ENCODE measurements at regions not wholly inside any gene's neighbourhood (a gene's known extent, or its start where the extent isn't known, plus 50 kb on each side); places are given as distances from the start of the nearest gene placed in this dataset.

DNA sequence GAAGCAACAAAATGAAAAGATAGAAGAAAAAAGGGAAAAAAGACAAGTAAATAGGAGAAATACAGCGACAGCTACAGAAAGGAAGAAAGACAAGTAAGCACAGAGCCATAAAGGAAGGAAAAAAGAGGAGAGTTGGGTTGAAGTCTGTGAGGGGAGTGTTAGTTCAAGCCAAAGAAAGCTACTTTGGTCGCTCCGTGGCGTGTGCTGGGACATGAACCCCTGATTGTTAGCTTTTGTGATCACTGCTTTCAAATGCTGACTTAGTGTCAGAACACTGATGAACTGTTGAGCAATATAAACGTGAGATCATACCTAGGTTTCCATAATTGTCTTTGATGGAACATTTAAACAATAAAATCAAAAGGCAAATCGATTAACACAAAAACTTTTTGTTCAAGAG is 370.1 kb downstream of the TMEM161B start:
- Mint-ChIP-seq H3K36me3 (ENCODE audit: low read depth) (no peaks in the 10 kb centered on the region), H3K9me3 (no peaks in the 10 kb centered on the region), H3K4me1 (ENCODE audit: low read depth) (no peaks in the 10 kb centered on the region), H3K4me3 (no peak overlapping the region), H3K27ac (no peak overlapping the region), H3K27me3 (no peaks in the 10 kb centered on the region)
- no peak for DNase-seq

DNA sequence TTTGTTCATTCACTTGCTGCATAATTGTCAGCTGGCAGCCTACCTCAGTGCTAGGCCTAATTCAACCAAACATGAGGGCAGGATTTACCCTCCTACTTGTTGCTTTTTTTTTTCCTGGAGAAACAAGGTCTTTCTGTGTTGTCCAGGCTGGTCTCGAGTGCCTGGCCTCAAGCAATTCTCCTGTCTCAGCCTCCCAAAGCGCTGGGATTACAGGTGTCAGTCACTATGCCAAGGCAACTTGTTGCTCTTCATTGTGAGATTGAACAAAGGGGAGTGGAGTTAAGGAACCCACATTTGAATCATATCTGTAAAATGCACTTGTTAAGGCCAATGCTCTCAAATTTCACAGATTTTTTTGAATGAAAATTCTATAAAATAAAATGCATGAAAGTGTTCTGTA is 380.5 kb downstream of the TMEM161B start:
- H3K36me3 Mint-ChIP-seq (ENCODE audit: low read depth), result no peaks in the 10 kb centered on the region
- no peak overlapping the region for H3K4me3 Mint-ChIP-seq
- H3K9me3 Mint-ChIP-seq, result no peaks in the 10 kb centered on the region
- DNase-seq, result no peak
- no peaks in the 10 kb centered on the region for H3K27me3 Mint-ChIP-seq
- H3K4me1 Mint-ChIP-seq (ENCODE audit: low read depth), result no peaks in the 10 kb centered on the region
- H3K27ac Mint-ChIP-seq, result no peak overlapping the region

DNA sequence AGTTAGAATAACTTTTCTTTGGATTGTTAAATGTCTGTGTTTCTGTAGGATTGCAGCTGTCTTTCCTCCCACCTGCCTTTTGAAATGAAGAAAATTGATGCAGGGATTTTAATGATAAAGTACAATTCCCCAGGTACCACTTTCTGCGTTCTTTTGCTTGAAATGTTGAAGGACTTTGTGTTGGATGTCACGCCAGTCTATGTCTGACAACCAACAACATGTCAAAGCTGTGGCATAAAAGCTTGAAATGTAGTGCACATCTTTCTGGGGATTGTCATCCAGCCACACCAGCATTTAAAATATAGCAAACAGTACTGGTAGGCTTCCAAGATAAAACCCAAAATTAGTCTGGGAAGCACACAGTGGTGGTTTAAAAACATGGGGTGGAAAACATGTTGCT is 381.4 kb downstream of the TMEM161B start:
- no peak for DNase-seq
- Mint-ChIP-seq H3K4me3 (no peak overlapping the region), H3K27ac (no peak overlapping the region)

DNA sequence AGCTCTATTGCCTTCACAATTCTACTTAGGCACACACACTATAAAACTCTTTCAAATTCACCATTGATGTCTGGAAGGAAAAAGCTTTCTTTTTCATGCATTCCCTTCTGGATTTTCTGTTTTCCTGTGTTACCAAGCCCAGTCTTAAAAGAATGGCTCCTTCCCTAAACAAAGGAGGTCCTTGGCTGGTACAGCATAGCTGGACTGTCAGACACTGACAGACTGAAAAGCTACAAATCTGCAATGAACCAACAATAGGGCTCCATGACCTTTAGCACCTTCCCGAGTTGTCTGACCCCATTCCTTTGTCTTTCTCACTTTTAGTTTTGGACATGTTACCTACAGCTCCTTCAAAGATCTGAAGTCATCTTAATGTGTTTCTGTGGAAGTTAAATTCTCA is 382.5 kb downstream of the TMEM161B start:
- Mint-ChIP-seq H3K27ac (no peak overlapping the region), H3K27me3 (no peaks in the 10 kb centered on the region), H3K4me1 (ENCODE audit: low read depth) (no peaks in the 10 kb centered on the region), H3K36me3 (ENCODE audit: low read depth) (no peaks in the 10 kb centered on the region), H3K4me3 (no peak overlapping the region), H3K9me3 (peaks cover 6% of the 10 kb centered on the region)
- DNase-seq, result no peak

More for the DNA sequence above, 381.4 kb downstream of the TMEM161B start:
- Mint-ChIP-seq H3K36me3 (ENCODE audit: low read depth) (no peaks in the 10 kb centered on the region), H3K9me3 (no peaks in the 10 kb centered on the region), H3K27me3 (no peaks in the 10 kb centered on the region), H3K4me1 (ENCODE audit: low read depth) (no peaks in the 10 kb centered on the region)

DNA sequence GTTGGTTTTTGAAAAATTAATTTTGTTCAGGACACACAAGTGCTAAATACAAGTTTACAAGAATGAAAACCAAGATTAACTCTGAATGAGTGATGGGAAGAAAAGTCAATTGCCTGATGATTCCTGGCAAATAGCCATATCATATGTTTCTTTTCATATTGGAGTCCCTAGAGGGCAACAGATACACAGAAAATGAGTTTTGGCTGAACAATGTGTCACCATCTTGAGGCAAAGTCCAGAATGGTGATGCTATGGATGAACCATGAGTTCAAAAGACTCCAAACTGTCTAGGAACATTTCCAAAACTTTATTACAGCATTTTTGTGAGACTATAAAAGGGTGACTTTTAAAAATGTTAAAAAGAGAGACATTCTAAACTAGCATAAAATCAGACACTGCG is 382.9 kb downstream of the TMEM161B start:
- H3K27me3 Mint-ChIP-seq, result no peaks in the 10 kb centered on the region
- peaks cover 6% of the 10 kb centered on the region for H3K9me3 Mint-ChIP-seq
- H3K4me3 Mint-ChIP-seq, result no peak overlapping the region
- no peak overlapping the region for H3K27ac Mint-ChIP-seq
- no peaks in the 10 kb centered on the region for H3K36me3 Mint-ChIP-seq (ENCODE audit: low read depth)
- DNase-seq, result no peak
- H3K4me1 Mint-ChIP-seq (ENCODE audit: low read depth), result no peaks in the 10 kb centered on the region

DNA sequence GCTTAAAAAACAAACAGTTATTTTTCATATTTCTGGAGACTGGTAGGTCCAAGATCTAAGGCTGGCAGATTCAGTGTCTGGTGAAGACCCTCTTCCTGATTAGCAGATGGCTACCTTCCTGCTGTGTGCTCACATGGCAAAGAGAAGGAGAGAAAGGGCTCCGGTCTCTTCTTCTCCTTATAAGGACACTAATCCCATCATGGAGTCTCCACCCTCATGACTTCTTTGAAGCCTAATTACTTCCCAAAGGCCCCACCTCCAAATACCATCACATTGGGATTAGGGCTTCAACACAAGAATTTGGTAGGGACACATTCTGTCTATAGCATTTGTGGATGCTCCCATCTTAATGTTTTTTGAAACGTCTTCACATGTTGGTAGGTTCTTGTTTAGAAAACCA is 391.1 kb downstream of the TMEM161B start:
- Mint-ChIP-seq H3K27ac (no peak overlapping the region), H3K4me3 (no peak overlapping the region), H3K4me1 (ENCODE audit: low read depth) (no peaks in the 10 kb centered on the region), H3K9me3 (peaks cover 13% of the 10 kb centered on the region), H3K27me3 (no peaks in the 10 kb centered on the region), H3K36me3 (ENCODE audit: low read depth) (no peaks in the 10 kb centered on the region)
- DNase-seq, result no peak

DNA sequence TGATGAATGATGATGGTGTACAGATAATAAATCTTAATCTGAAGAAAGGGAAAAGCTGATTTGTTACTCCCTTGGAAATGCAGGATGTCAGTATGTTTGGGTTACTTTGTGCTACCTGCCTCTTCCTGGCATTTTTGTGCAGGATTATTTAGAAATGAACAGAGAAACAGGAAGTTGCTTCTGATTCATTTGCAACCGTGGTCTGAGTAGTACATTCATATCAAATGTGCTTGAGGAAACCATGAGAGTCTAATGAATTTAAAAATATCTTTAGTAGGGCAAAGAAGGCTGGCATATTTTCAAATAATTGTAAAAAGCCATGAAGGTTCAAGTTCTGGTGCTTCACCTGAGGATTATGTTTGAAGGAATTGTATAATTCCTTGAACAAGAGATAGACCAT is 391.6 kb downstream of the TMEM161B start:
- Mint-ChIP-seq H3K4me1 (ENCODE audit: low read depth) (no peaks in the 10 kb centered on the region), H3K9me3 (peaks cover 13% of the 10 kb centered on the region), H3K27ac (no peak overlapping the region), H3K36me3 (ENCODE audit: low read depth) (no peaks in the 10 kb centered on the region), H3K4me3 (no peak overlapping the region), H3K27me3 (no peaks in the 10 kb centered on the region)
- no peak for DNase-seq

DNA sequence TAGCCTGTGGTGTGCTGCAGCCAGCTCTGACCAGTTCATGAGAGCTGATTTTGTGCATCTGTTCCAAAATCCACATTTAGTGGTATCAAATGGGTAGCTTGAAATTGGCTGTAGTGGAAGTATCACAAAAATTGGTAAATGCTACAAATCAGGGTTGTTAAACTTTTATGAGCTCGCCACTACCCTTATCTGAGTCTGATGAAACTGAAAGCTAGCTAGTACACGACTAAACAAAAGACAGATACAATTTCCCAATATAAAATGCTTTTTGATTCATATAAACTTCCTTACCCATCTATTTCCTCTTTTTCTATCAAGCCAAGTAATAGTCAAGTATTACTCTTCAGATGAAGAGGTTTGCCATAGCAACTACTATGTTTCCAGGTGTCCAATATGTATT is 392.0 kb downstream of the TMEM161B start:
- no peak overlapping the region for H3K4me3 Mint-ChIP-seq
- H3K4me1 Mint-ChIP-seq (ENCODE audit: low read depth), result no peaks in the 10 kb centered on the region
- no peaks in the 10 kb centered on the region for H3K36me3 Mint-ChIP-seq (ENCODE audit: low read depth)
- DNase-seq, result no peak
- no peak overlapping the region for H3K27ac Mint-ChIP-seq
- peaks cover 11% of the 10 kb centered on the region for H3K9me3 Mint-ChIP-seq
- H3K27me3 Mint-ChIP-seq, result no peaks in the 10 kb centered on the region

DNA sequence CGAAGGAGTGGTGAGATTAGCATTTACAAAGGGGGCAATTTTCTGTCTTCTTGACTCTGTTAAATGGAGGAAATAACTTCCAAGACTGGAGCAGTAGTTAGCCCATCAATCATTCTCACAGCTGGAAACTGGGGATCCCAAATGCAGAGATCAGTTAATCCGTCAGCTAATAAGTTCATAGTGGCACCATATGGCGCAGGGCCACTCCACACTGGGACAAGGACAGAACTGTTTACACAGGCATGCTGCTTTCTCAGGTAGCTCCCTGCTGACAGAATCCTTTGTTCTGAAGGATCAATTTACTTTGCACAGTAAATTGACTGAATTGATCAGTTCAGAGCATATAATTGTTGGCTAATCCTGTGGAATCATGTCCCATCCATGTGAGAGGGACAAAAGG is 395.7 kb downstream of the TMEM161B start:
- Mint-ChIP-seq H3K36me3 (ENCODE audit: low read depth) (no peaks in the 10 kb centered on the region), H3K27me3 (no peaks in the 10 kb centered on the region), H3K27ac (no peak overlapping the region), H3K4me3 (no peak overlapping the region), H3K4me1 (ENCODE audit: low read depth) (no peaks in the 10 kb centered on the region), H3K9me3 (peaks cover 2% of the 10 kb centered on the region)
- DNase-seq, result no peak

DNA sequence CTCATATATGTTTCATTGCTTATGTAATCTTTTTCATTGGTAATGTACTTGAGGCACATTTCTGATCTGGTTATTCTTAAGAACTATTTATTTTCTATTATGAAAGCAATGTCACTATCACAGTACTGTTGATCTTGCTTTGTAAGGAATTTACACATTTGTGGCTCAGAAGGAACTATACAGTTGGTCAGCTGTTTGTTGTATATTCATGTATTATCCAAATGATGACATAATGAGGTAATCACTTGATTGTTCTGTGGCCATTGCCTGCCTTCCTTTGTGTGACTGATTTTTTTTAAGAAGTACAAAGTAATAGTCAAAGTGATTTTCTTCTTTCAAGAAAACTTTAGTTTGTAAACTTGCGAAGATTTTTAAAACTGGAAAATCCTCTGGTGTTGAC is 399.9 kb downstream of the TMEM161B start:
- Mint-ChIP-seq H3K27me3 (no peaks in the 10 kb centered on the region), H3K27ac (no peak overlapping the region), H3K36me3 (ENCODE audit: low read depth) (no peaks in the 10 kb centered on the region), H3K9me3 (no peaks in the 10 kb centered on the region), H3K4me1 (ENCODE audit: low read depth) (no peaks in the 10 kb centered on the region), H3K4me3 (no peak overlapping the region)
- no peak for DNase-seq

DNA sequence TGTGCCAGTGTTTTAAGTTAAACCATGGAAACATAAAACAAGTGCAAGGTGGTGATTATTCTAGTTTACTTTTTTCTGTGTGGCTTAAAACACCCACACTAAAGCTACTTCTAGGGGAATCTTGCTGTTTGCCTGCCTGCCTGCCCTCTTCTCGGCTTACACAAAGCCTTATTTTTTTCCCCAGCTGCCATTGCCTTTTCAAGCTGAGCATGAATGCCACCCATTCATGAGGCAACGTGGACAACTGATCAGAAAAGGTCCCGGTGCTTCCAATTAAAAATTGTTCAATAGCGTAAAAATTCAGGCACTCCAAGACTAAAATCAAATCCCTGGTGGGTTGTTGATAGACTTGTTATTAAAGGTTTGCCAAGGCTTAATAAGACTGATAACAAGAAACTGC is 401.4 kb downstream of the TMEM161B start:
- Mint-ChIP-seq H3K27me3 (no peaks in the 10 kb centered on the region), H3K4me1 (ENCODE audit: low read depth) (no peaks in the 10 kb centered on the region), H3K27ac (no peak overlapping the region), H3K4me3 (no peak overlapping the region), H3K9me3 (no peaks in the 10 kb centered on the region), H3K36me3 (ENCODE audit: low read depth) (no peaks in the 10 kb centered on the region)
- no peak for DNase-seq

DNA sequence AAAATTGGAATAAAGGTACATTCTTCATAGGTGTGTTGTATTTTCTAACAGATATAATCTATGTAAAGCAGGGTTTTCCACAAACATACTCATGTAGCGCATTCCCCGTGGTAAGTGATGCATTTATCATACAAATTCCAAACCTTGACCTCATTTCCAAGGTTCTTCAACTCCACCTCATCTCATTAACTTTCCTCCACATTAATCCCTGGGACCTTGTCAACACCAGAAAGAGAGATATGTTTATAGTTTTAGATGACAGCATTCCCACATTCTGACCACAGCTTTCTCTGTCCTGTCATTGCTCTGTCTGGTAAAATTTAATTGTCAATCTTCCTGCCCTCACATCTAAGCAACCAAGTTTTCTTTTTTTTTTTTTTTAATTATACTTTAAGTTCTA is 415.1 kb downstream of the TMEM161B start:
- H3K4me3 Mint-ChIP-seq, result no peak overlapping the region
- H3K36me3 Mint-ChIP-seq (ENCODE audit: low read depth), result no peaks in the 10 kb centered on the region
- no peaks in the 10 kb centered on the region for H3K27me3 Mint-ChIP-seq
- peaks cover 5% of the 10 kb centered on the region for H3K9me3 Mint-ChIP-seq
- DNase-seq, result no peak
- no peak overlapping the region for H3K27ac Mint-ChIP-seq
- H3K4me1 Mint-ChIP-seq (ENCODE audit: low read depth), result no peaks in the 10 kb centered on the region

DNA sequence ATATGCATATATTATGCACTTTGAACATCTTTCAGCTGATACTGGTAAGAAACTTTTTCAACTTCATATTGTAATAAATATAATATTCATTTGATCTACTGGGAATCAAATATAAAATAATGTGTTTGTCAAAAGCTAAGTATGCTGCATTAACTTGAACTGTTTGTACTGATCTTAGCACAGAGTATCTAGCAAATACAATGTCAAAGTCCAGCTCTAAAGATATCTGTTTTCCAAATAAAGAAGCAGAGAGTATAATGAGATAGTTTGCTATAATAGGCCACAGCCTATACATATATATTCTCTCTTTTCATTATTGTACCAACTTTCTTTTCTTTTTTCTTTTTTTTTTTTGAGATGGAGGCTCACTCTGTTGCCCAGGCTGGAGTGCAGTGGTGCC is 417.0 kb downstream of the TMEM161B start:
- H3K4me3 Mint-ChIP-seq, result no peak overlapping the region
- H3K27me3 Mint-ChIP-seq, result no peaks in the 10 kb centered on the region
- H3K27ac Mint-ChIP-seq, result no peak overlapping the region
- no peaks in the 10 kb centered on the region for H3K4me1 Mint-ChIP-seq (ENCODE audit: low read depth)
- DNase-seq, result no peak
- H3K36me3 Mint-ChIP-seq (ENCODE audit: low read depth), result no peaks in the 10 kb centered on the region
- no peaks in the 10 kb centered on the region for H3K9me3 Mint-ChIP-seq

DNA sequence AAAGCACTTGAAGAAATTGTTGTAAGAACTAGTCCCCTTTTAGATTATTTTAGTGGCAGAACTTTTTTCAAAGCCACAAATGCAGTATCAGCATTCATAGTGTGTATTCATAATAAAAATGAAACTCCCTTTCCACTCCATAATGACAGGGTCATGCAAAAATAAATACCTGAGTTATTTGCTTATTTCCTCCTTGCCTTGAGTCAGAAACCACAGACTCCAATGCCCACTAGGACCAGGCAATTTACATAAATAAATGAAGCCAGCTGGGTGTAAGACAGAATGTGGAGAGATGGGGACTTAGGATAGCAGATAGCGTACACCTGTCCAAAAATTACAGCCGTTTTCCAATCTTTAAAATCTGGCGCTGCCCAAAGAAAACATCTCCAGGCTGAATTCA is 417.8 kb downstream of the TMEM161B start:
- Mint-ChIP-seq H3K4me1 (ENCODE audit: low read depth) (no peaks in the 10 kb centered on the region), H3K9me3 (no peaks in the 10 kb centered on the region)
- no peak for DNase-seq

DNA sequence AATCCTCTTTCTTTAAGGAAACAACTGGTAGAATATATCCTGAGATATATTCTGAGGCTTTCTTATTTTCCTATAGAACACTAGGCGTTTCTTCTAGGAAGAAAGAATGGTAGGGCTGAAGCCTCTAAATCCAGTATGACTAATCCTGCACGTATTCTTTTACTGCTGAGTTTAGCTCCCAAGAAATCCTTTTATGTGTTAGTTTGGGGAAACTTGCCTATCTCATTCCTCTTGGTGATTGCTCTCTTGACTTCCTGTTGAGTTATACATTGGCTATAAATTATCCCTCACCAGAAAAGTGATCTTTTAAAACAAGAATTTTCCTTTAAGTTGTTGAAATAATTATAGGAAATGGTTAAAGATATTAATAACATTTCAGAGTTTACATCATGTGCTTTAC is 422.9 kb downstream of the TMEM161B start:
- H3K9me3 Mint-ChIP-seq, result no peaks in the 10 kb centered on the region
- no peaks in the 10 kb centered on the region for H3K27me3 Mint-ChIP-seq
- H3K4me1 Mint-ChIP-seq (ENCODE audit: low read depth), result no peaks in the 10 kb centered on the region
- no peaks in the 10 kb centered on the region for H3K36me3 Mint-ChIP-seq (ENCODE audit: low read depth)
- H3K4me3 Mint-ChIP-seq, result no peak overlapping the region
- no peak overlapping the region for H3K27ac Mint-ChIP-seq
- DNase-seq, result no peak

More for the DNA sequence above, 417.8 kb downstream of the TMEM161B start:
- Mint-ChIP-seq H3K4me3 (no peak overlapping the region), H3K36me3 (ENCODE audit: low read depth) (no peaks in the 10 kb centered on the region), H3K27me3 (no peaks in the 10 kb centered on the region), H3K27ac (no peak overlapping the region)

DNA sequence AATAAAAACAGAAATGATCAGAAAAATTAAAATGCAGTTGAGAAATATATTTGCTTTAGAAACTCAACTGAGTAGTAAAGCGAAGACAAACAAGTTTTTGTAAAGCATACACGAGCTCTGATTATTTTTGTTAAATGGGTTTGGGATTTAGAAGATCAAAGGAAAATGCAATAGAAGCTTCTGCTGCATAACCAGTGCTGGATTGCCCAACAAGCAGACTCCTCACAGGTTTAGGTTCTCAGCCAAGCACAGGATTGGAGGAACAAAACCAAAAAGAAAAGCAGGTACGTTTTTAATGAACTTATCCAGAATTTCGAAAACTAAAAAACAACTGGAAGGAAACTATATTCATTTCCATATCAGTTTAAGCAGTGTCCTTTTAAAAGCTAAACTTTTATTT is 423.8 kb downstream of the TMEM161B start:
- no peak overlapping the region for H3K4me3 Mint-ChIP-seq
- H3K27me3 Mint-ChIP-seq, result no peaks in the 10 kb centered on the region
- H3K9me3 Mint-ChIP-seq, result peaks cover 1% of the 10 kb centered on the region
- no peak for DNase-seq
- no peak overlapping the region for H3K27ac Mint-ChIP-seq
- H3K36me3 Mint-ChIP-seq (ENCODE audit: low read depth), result no peaks in the 10 kb centered on the region
- H3K4me1 Mint-ChIP-seq (ENCODE audit: low read depth), result no peaks in the 10 kb centered on the region
